ENCODE measurements at regions not wholly inside any gene's neighbourhood (a gene's known extent, or its start where the extent isn't known, plus 50 kb on each side); places are given as distances from the start of the nearest gene placed in this dataset.

DNA sequence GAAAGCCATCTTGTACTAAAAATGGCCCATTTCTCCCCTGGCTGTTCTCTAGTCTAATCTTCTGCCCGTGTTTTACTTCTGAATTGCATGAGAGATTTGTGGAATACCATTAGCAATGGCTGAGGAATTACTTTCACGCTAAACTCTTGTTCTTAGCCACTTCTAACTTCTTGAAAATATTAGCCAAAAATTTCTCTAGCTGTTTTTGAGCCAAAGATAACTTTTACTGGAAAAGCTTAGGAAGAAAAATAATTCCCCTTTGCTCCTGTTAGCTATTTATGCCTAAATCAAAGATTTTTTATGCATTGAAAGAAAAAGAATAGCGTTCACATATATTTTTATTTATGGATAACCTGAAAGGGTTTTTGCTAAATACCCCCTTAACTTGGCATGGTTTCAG lies 287.8 kb downstream of the MTRR start:
- Histone ChIP-seq H3K9me3 (no peaks in the 10 kb centered on the region), H3K4me1 (ENCODE audit: control insufficient read depth in 1 of 2, extremely low read depth in 1 of 2, insufficient read depth in 2 of 2, low read length in 2 of 2) (no peaks in the 10 kb centered on the region), H3K4me3 (ENCODE audit: control insufficient read depth in 1 of 2, extremely low read depth in 1 of 2, low read length in 1 of 2) (no peak overlapping the region), H3K27me3 (replicated peaks in 1 of 2; ENCODE audit: control insufficient read depth in 2 of 2, extremely low read depth in 1 of 2, insufficient read depth in 2 of 2, low read length in 1 of 2) (no peaks in the 10 kb centered on the region), H3K27ac (ENCODE audit: low read length) (no peak overlapping the region), H3K36me3 (ENCODE audit: control insufficient read depth in 2 of 2, extremely low read depth in 1 of 2, insufficient read depth in 1 of 2, low read length in 1 of 2) (no peaks in the 10 kb centered on the region)
- DNase-seq (no peak), ATAC-seq (replicated peaks in 1 of 4) (no peak)
- Mint-ChIP-seq H3K4me1 (no peaks in the 10 kb centered on the region), H3K36me3 (no peaks in the 10 kb centered on the region), H3K9me3 (peaks cover 0 to 7% (median 3%) of the 10 kb centered on the region in 3 donors), H3K27me3 (no peaks in the 10 kb centered on the region), H3K27ac (no peak overlapping the region), H3K4me3 (no peak overlapping the region)
- ChIA-PET CTCF (no interaction called here), POLR2A (no interaction called here)
- no CpG with 5 or more reads among the region's 3 CpGs for WGBS (ENCODE audit: insufficient coverage)

DNA sequence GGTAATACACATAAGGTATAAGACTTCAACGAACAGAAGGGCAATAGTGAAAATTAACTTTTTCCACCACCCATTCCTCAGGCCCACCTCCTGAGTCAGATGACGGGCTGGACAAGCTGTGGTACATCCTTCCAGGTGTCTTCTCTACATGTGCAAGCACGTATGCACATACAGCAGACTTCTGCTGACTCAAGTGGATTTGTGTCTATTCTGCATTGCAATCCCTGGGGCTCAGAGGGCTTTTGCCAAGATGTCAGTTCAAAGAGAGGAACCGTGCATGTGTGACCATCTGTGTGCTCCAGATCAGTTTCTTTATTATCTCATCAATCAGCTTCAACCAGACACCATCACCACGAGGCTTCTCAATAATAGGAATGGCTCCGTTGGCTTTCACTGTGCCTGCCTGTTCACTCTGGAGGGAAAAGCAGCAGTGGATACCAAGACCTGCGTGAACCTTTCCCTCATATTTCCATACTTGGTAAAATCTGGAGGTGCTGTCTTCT lies 288.4 kb downstream of the MTRR start:
- no peak for ATAC-seq (replicated peaks in 1 of 4)

DNA sequence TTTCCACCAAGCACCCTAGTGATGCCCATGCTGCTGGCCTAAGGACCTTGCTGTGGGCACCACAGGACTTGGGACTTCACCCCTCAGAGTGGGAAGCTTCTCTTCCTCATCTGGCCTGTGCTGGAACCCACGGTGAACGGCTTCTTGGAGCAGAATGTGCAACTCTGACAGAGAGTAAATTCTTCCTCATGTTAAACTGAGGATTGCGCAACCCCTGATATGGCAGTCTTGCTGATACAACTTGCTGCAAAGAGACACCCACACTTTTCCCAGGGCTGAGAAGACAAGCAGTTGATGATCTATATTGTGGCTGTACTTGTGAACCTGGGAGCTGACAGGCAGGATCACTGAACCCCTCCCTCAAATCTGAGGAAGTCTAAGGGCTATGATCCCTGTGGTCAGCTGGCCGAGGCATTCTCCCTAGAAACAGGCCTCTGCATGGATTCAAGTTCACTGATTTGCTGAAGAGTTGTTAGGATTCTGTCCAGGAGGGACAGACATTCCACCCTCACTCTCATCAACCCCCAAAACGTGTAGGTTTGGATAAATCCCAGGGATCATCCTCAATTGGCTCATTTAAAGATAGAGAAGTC lies 307.2 kb downstream of the MTRR start:
- no peaks in the 10 kb centered on the region for H3K36me3 Mint-ChIP-seq
- no peak for ATAC-seq (replicated peaks in 1 of 4)
- H3K27ac Mint-ChIP-seq, result no peak overlapping the region
- Histone ChIP-seq H3K27ac (ENCODE audit: low read length) (no peak overlapping the region), H3K36me3 (ENCODE audit: control insufficient read depth in 2 of 2, extremely low read depth in 1 of 2, insufficient read depth in 1 of 2, low read length in 1 of 2) (no peaks in the 10 kb centered on the region), H3K4me1 (ENCODE audit: control insufficient read depth in 1 of 2, extremely low read depth in 1 of 2, insufficient read depth in 2 of 2, low read length in 2 of 2) (no peaks in the 10 kb centered on the region), H3K4me3 (ENCODE audit: control insufficient read depth in 1 of 2, extremely low read depth in 1 of 2, low read length in 1 of 2) (no peak overlapping the region), H3K9me3 (no peaks in the 10 kb centered on the region), H3K27me3 (replicated peaks in 1 of 2; ENCODE audit: control insufficient read depth in 2 of 2, extremely low read depth in 1 of 2, insufficient read depth in 2 of 2, low read length in 1 of 2) (no peaks in the 10 kb centered on the region)
- DNase-seq, result no peak
- POLR2A ChIA-PET, result no interaction called here
- WGBS (ENCODE audit: insufficient coverage), result 47% methylated on average over 3 of the region's 5 CpGs
- H3K9me3 Mint-ChIP-seq, result peaks cover 0 to 4% (median 0%) of the 10 kb centered on the region in 3 donors
- no peak overlapping the region for H3K4me3 Mint-ChIP-seq
- H3K4me1 Mint-ChIP-seq, result no peaks in the 10 kb centered on the region
- H3K27me3 Mint-ChIP-seq, result no peaks in the 10 kb centered on the region
- CTCF ChIA-PET, result no interaction called here

More for the DNA sequence above, 288.4 kb downstream of the MTRR start:
- Histone ChIP-seq H3K36me3 (ENCODE audit: control insufficient read depth in 2 of 2, extremely low read depth in 1 of 2, insufficient read depth in 1 of 2, low read length in 1 of 2) (no peaks in the 10 kb centered on the region), H3K27ac (ENCODE audit: low read length) (no peak overlapping the region), H3K9me3 (no peaks in the 10 kb centered on the region), H3K4me3 (ENCODE audit: control insufficient read depth in 1 of 2, extremely low read depth in 1 of 2, low read length in 1 of 2) (no peak overlapping the region), H3K27me3 (replicated peaks in 1 of 2; ENCODE audit: control insufficient read depth in 2 of 2, extremely low read depth in 1 of 2, insufficient read depth in 2 of 2, low read length in 1 of 2) (no peaks in the 10 kb centered on the region), H3K4me1 (ENCODE audit: control insufficient read depth in 1 of 2, extremely low read depth in 1 of 2, insufficient read depth in 2 of 2, low read length in 2 of 2) (no peaks in the 10 kb centered on the region)
- Mint-ChIP-seq H3K9me3 (peaks cover 0 to 7% (median 3%) of the 10 kb centered on the region in 3 donors), H3K4me1 (no peaks in the 10 kb centered on the region), H3K4me3 (no peak overlapping the region), H3K27ac (no peak overlapping the region), H3K36me3 (no peaks in the 10 kb centered on the region), H3K27me3 (no peaks in the 10 kb centered on the region)
- no peak for DNase-seq
- 74% methylated on average over 4 of the region's 7 CpGs for WGBS (ENCODE audit: insufficient coverage)
- ChIA-PET POLR2A (no interaction called here), CTCF (no interaction called here)

DNA sequence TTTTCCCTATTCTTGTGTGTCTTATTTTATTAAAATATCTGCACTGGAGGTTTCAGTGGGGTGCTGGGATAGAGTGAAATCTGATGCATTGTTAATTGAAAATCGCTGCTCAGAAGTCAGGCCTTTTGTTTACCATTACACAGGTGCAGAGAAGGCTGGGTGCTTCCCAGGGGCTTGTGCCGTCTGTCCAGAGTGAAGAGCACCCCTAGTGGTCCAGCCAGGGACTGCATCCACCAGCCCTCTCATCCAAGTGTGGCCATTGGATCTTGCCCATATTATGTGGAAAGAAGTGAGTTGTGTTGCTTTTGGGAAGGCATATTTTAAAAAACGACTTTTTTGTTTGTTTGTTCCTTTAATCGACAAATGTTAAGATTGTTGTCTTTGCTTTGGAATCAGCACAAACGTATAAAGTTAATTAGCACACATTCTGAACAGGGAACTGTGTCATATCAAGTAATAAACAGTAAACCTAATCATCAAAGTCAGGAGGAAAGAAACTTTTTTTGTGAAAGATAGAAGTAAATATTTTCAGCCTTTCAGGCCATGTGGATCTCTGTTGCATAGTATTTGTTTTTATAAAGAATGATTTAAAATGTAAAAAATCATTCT lies 315.6 kb downstream of the MTRR start:
- H3K4me1 ChIP-seq (ENCODE audit: control insufficient read depth in 1 of 2, extremely low read depth in 1 of 2, insufficient read depth in 2 of 2, low read length in 2 of 2), result no peaks in the 10 kb centered on the region
- no peak overlapping the region for H3K4me3 ChIP-seq (ENCODE audit: control insufficient read depth in 1 of 2, extremely low read depth in 1 of 2, low read length in 1 of 2)
- H3K4me1 Mint-ChIP-seq, result no peaks in the 10 kb centered on the region
- H3K27me3 ChIP-seq (replicated peaks in 1 of 2; ENCODE audit: control insufficient read depth in 2 of 2, extremely low read depth in 1 of 2, insufficient read depth in 2 of 2, low read length in 1 of 2), result no peaks in the 10 kb centered on the region
- no peaks in the 10 kb centered on the region for H3K36me3 Mint-ChIP-seq
- H3K4me3 Mint-ChIP-seq, result no peak overlapping the region
- peaks cover 0 to 11% (median 4%) of the 10 kb centered on the region in 3 donors for H3K9me3 Mint-ChIP-seq
- CTCF ChIA-PET, result no interaction called here
- no peaks in the 10 kb centered on the region for H3K27me3 Mint-ChIP-seq
- no peaks in the 10 kb centered on the region for H3K36me3 ChIP-seq (ENCODE audit: control insufficient read depth in 2 of 2, extremely low read depth in 1 of 2, insufficient read depth in 1 of 2, low read length in 1 of 2)
- POLR2A ChIA-PET, result no interaction called here
- ATAC-seq (replicated peaks in 1 of 4), result no peak
- DNase-seq, result peak in 1 of 35 experiments; percentile 16
- no peaks in the 10 kb centered on the region for H3K9me3 ChIP-seq
- H3K27ac ChIP-seq (ENCODE audit: low read length), result no peak overlapping the region
- no peak overlapping the region for H3K27ac Mint-ChIP-seq
- no CpG with 5 or more reads among the region's 5 CpGs for WGBS (ENCODE audit: insufficient coverage)

DNA sequence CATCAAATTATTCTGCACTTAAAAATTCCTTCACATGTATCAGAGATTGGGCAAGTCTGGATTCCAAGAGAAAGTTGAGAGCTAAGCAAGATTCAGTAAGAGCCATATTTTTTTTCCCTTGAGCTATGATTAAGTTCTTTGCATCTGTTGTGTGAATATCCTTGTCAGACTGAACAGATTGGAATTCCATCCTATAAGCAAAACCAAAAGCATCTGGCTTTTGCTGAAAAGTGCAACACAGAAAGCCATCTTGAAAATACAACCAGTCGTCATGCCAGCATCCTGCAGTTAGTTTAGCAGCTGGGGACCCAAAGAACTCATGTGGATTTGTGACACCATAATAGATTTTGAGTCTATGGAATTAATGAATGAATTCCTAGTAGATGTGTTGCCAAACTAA lies 316.9 kb downstream of the MTRR start:
- Histone ChIP-seq H3K4me3 (ENCODE audit: control insufficient read depth in 1 of 2, extremely low read depth in 1 of 2, low read length in 1 of 2) (no peak overlapping the region), H3K9me3 (no peaks in the 10 kb centered on the region), H3K36me3 (ENCODE audit: control insufficient read depth in 2 of 2, extremely low read depth in 1 of 2, insufficient read depth in 1 of 2, low read length in 1 of 2) (no peaks in the 10 kb centered on the region), H3K4me1 (ENCODE audit: control insufficient read depth in 1 of 2, extremely low read depth in 1 of 2, insufficient read depth in 2 of 2, low read length in 2 of 2) (no peaks in the 10 kb centered on the region), H3K27ac (ENCODE audit: low read length) (no peak overlapping the region), H3K27me3 (replicated peaks in 1 of 2; ENCODE audit: control insufficient read depth in 2 of 2, extremely low read depth in 1 of 2, insufficient read depth in 2 of 2, low read length in 1 of 2) (no peaks in the 10 kb centered on the region)
- DNase-seq, result no peak
- Mint-ChIP-seq H3K9me3 (peaks cover 0 to 11% (median 4%) of the 10 kb centered on the region in 3 donors), H3K4me3 (no peak overlapping the region), H3K27me3 (no peaks in the 10 kb centered on the region), H3K27ac (no peak overlapping the region), H3K4me1 (no peaks in the 10 kb centered on the region), H3K36me3 (no peaks in the 10 kb centered on the region)
- no CpG with 5 or more reads among the region's 1 CpG for WGBS (ENCODE audit: insufficient coverage)
- ATAC-seq (replicated peaks in 1 of 4), result no peak
- ChIA-PET CTCF (no interaction called here), POLR2A (no interaction called here)

DNA sequence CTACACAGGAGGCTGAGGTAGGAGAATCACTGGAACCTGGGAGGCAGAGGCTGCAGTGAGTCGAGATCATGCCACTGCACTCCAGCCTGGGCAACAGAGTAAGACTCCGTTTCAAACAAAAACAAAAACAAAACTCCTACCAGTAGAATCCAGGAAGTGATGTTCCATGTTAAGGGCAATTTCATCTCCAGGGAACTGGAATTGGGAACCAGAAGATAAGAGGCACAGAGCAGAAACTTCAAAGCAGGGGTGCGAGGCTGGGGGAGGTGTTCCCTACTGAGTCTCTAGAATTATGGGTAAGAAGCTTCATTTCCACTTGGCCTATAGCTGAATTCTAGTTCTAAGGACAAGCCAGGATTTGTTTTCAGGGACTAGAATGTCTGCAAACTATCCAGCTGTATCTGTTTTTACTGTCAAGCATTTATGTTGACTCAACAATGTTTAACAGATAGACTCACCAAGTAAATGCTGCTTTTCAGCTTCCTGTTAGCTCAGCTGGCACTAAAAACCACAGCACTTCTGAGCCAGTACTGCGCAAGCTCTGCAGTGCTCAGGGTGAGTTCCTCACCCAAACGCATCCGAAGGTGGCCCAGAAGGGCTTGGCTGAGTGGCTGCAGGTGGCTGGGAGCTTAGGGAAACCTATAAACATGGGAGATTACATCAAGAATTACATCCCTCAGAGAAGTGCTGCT lies 320.1 kb downstream of the MTRR start:
- WGBS (ENCODE audit: insufficient coverage), result 56% methylated on average over 1 of the region's 6 CpGs
- no peak overlapping the region for H3K27ac Mint-ChIP-seq
- Histone ChIP-seq H3K27ac (ENCODE audit: low read length) (no peak overlapping the region), H3K27me3 (replicated peaks in 1 of 2; ENCODE audit: control insufficient read depth in 2 of 2, extremely low read depth in 1 of 2, insufficient read depth in 2 of 2, low read length in 1 of 2) (no peaks in the 10 kb centered on the region), H3K4me3 (ENCODE audit: control insufficient read depth in 1 of 2, extremely low read depth in 1 of 2, low read length in 1 of 2) (no peak overlapping the region), H3K36me3 (ENCODE audit: control insufficient read depth in 2 of 2, extremely low read depth in 1 of 2, insufficient read depth in 1 of 2, low read length in 1 of 2) (no peaks in the 10 kb centered on the region), H3K4me1 (ENCODE audit: control insufficient read depth in 1 of 2, extremely low read depth in 1 of 2, insufficient read depth in 2 of 2, low read length in 2 of 2) (no peaks in the 10 kb centered on the region), H3K9me3 (no peaks in the 10 kb centered on the region)
- H3K36me3 Mint-ChIP-seq, result no peaks in the 10 kb centered on the region
- no peak for DNase-seq
- H3K4me1 Mint-ChIP-seq, result no peaks in the 10 kb centered on the region
- ChIA-PET CTCF (no interaction called here), POLR2A (no interaction called here)
- ATAC-seq (replicated peaks in 1 of 4), result no peak
- no peak overlapping the region for H3K4me3 Mint-ChIP-seq
- H3K27me3 Mint-ChIP-seq, result no peaks in the 10 kb centered on the region
- peaks cover 7 to 13% (median 7%) of the 10 kb centered on the region in 3 donors for H3K9me3 Mint-ChIP-seq
